ENCODE measurements at regions not wholly inside any gene's neighbourhood (a gene's known extent, or its start where the extent isn't known, plus 50 kb on each side); places are given as distances from the start of the nearest gene placed in this dataset.

DNA sequence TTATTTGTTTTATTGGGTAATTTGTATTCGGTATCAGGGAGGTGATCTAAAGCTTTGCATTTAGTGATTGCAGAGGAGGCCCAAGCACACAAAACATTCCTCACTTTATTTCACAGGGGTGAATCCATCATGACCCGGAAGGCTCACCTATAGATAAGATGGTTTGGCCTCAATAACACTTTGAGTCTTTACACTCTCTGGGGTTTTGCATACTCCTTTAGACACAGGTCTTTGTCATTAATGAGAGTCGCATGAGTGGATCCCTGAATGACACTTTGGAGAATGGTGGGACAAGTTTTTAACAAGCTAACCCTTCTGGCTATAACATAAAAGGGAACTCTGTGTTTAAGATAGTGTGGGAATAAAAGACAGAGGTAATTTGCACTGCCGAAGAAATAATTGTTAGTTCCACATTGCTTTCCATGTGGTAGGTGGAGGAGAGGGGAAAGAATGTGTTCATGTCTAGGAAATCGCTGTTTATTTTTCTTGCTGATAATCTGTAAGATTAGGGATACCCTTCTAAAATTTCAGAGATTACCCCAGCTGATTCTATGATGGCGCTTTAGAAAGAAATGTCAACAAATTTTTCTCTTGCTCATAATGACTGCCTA lies 455.8 kb downstream of the TFEC start:
- no peak for TF ChIP-seq POLR2A (IDR thresholded peaks at IDR 0.05)
- TF ChIP-seq, protein P1, sequence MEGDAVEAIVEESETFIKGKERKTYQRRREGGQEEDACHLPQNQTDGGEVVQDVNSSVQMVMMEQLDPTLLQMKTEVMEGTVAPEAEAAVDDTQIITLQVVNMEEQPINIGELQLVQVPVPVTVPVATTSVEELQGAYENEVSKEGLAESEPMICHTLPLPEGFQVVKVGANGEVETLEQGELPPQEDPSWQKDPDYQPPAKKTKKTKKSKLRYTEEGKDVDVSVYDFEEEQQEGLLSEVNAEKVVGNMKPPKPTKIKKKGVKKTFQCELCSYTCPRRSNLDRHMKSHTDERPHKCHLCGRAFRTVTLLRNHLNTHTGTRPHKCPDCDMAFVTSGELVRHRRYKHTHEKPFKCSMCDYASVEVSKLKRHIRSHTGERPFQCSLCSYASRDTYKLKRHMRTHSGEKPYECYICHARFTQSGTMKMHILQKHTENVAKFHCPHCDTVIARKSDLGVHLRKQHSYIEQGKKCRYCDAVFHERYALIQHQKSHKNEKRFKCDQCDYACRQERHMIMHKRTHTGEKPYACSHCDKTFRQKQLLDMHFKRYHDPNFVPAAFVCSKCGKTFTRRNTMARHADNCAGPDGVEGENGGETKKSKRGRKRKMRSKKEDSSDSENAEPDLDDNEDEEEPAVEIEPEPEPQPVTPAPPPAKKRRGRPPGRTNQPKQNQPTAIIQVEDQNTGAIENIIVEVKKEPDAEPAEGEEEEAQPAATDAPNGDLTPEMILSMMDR (IDR thresholded peaks at IDR 0.05): no peak

All from ovary (tissue), 3 donors.